ENCODE measurements at regions not wholly inside any gene's neighbourhood (a gene's known extent, or its start where the extent isn't known, plus 50 kb on each side); places are given as distances from the start of the nearest gene placed in this dataset.

DNA sequence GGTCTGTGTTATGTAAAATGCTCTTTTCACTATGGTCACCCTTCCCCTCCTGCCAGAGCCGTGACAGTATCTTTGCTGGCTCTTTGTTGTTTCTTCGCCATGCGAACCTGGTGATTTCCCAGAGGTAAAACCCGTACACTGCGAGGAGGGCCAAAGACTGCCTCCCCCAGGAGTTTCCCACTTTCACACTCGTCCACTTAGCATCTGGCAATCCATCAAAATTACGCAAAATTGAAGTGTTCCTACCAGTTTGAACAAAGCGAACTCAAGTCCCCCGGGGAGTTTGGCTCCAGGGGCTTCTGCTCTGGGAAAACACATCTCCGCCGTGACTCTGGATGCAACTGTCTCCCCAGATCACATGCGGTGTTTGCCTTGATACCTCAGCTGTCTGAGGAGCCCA, 239.9 kb downstream of the FAM43A start:
- no peak for DNase-seq (ENCODE audit: low spot score)

DNA sequence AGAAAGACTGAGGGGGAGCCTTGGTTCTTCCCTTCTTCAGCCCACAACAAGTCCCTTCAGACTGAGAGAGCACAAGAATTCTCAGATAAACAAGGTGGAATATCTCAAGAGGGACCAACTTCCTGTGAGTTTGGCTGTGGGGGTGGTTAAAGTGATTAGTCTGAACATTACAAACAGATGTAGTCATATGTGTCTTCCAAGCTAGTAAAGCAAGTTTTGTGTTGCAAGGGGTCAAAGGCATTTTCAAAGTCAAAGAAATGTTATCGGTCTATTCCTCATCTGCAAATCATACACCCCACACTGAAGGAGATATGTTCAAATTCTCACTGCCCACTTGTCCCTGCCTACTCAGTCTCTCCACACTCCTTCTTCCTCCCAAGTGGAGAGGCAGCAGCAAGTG, 242.5 kb downstream of the FAM43A start:
- DNase-seq (ENCODE audit: low spot score), result no peak

DNA sequence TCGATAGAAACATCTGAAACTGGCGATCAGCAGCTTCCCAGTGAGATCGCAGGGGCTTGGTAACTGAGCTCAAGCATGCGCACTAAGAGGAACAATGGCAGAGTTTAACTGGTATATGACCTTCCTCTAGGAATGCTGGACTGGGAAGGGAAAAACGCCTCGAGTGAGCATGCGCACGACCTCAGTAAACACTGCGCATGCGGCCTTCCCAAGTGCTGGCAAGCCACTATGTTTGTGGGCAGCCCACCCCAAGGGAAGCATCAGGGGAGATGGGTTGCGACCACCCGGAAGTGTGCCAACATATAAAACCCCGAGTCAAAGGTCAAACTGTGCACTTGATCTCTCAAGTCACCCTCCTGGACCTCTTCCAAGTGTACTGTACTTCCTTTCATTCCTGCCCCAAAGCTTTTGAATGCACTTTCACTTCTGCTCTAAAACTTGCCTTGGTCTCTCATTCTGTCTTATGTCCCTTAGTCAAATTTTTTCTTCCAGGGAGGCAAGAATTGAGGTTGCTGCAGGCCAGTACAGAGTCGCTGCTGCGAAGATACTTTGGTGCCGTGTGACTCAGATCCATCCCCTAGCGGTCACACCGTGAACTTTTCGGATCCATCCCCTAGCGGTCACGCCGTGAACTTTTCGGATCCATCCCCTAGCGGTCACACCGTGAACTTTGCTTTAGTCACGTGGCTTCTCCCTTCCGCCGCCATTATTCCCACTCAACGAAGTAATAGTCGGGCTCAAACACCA, 243.3 kb downstream of the FAM43A start:
- DNase-seq (ENCODE audit: low spot score), result peak; percentile 45

DNA sequence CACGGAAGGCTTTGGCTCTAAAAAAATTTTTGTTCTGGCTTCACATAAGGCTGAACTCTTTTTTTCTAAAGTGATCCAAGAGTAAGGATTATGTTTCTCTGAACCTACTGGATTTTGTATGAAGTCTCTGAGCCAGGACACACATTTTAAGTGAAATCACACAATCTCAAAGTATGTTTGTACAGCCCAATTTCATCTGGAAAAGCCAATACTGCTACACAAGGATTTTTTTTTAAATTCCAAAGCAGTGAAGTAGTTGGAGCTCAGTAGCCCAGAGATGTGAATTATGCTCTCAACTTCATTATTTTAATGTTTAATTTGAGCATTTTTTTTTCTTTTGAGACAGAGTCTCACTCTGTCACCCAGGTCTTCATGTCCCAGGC, 243.9 kb downstream of the FAM43A start:
- no peak for DNase-seq (ENCODE audit: low spot score)

DNA sequence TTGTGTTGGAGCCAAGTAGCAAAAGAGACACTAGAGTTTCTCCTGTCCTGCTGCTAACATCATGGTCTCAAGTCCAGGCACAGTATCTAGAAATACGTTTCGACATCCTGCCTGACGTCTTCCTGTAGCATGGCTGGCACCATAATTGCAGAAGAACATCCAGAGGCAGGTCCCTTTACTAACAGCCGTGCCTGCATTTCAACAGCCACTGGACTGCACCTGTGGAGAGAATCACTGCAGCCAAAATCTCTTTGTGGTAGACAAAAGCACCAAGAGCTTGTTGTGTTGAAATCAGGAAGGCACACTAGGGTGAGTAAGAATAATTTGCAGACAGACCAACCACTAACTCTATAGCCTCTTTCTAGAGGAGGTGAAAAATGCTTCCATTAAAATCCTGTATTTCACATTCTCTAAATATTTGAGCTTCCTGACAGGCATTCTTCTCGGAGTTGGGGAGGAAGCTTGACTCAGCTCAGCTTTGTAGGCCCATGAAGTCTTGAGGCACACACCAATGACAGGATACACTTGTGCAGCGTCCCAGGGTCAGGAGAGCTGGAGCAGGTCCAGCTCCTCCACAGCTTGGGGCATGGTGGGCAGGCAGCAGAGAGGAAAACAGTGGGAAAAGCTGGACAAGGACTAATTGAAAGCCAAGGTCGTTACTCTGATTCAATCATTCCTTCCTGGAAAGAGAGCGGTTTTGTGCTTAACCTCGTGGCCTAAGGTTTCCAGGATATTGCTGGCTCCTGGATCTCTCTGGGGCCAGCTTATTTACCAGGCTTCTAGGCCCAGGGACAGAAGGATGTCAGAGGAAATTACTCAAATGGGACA, 244.9 kb downstream of the FAM43A start:
- peak; percentile 23 for DNase-seq (ENCODE audit: low spot score)

DNA sequence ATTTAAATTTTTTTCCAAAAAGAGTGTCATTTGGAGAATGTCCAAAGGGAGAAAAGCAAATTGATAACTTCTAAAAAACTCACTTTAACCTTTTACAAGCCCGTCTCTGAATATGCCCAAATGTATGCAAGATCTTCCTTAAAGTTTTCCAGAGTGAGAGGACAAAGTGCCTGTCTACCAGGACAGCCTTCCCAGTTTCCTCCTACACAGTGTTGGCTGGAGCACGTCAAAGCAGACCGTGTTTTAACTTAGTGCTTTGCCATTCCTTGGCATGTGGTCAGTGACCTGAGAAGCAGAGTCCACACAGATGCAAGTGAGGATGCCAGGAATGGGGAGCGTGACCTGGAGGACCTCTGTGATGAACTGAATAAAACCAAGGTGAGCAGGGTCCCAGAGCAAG, 245.7 kb downstream of the FAM43A start:
- no peak for DNase-seq (ENCODE audit: low spot score)

DNA sequence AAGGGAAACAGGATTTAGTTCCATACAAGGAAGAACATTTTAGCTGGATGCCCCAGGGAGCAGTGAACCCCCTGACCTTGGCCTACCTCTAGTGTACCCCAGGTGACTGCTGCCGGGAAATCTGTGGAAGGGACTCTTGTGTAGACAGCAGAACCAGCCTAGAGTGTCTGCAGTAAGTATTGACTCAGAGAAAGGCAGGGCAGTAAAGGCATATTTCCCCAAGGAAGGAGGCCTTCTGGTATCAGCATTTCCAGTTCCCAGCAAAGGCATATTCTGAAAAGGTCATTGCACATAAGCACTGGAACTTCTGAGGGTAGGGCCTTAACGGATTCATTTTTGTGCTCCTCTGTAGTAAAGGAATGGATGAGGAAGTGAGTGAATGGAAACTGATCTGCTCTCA, 246.2 kb downstream of the FAM43A start:
- DNase-seq (ENCODE audit: low spot score), result no peak

DNA sequence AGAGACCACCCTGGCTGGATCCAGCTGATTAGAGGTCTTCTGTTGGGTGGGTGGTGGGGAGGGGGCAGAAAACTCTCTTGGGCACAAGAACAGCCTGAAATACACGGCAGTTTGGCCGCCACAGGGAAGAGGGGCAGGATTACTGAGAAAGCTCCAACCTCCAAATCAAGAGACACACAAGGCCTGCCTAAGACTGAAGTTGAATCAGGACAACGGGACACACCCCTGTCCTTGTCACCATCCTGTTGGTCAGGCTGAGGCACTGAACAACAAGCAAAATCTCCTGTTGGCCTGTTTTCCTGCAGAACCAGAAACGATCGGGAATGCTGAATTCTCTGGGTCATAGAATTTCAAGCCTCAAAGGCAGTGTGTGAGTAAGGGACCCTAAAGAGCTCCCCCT, 247.8 kb downstream of the FAM43A start:
- DNase-seq (ENCODE audit: low spot score), result no peak

DNA sequence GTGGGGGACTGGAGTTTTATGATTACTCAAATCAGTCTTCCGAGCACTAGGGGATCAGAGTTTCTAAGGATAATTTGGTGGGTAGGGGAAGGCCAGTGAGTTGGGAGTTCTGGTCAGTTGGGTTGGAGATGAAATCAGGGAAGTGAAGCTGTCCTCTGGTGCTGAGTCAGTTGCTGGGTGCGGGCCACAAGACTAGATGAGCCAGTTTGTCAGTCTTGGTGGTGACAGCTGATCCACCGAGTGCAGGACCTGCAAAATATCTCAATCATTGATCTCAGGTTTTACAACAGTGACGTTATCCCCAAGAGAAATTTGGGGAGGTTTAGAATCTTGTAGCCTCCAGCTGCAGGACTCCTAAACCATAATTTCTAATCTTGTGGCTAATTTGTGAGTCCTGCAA, 249.4 kb downstream of the FAM43A start:
- peak; percentile 58 for DNase-seq (ENCODE audit: low spot score)

DNA sequence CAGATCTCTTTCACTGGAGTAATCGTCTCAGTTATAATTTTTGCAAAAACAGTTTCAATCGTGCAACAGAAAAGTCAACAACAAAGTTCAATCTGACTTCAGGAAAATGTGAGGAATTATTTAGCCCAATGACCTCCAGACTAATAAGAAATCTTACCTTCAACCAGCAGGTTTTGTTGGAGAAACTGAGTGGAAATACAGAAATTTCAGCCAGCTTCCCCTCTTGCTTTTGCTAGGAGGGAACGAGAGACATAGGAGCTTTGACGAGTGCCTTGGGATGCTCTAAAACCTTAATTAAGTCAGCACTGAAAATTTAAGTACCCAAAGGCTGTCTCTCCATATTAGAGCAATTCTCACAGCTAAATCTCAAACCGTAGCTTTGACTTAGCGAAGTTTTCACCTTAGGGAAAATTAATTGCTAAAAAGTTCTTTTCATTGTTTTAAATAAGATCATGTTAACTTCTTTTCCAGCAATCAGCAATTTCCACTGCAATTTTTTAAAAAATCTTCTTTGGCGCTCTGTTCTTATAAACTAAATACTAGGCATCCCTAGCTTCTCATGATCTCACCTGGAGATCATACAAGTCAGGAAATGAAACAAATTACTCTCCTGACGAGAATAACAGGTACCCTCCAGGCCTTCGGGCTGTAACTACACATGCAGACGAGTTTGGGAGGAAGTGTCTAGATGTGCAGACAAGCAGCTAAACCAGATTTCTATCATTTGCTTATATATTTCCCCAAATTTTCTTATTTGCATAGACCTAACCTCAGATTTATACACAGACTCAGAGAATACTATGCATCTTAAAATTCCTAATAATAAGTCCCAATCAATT, 250.2 kb downstream of the FAM43A start:
- DNase-seq (ENCODE audit: low spot score), result no peak

DNA sequence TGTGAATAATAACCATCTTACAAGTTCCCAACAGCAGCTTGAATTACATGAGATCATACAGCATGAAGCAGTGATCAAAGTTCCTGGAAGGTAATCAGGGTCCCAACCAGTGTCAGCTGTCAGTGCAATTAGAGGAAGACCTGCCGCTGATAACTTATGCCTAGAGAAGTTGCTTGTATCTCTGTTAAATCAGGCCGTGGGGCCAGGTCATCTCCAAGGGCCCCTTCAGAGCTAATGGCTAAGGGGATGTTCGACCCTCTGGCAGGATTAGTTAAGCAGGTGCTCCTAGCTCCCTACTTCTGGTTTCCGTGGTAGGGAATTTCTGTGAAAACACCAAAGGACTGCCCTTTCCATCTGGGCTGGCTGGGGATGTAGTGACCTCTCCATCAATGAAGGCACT, 251.0 kb downstream of the FAM43A start:
- no peak for DNase-seq (ENCODE audit: low spot score)

DNA sequence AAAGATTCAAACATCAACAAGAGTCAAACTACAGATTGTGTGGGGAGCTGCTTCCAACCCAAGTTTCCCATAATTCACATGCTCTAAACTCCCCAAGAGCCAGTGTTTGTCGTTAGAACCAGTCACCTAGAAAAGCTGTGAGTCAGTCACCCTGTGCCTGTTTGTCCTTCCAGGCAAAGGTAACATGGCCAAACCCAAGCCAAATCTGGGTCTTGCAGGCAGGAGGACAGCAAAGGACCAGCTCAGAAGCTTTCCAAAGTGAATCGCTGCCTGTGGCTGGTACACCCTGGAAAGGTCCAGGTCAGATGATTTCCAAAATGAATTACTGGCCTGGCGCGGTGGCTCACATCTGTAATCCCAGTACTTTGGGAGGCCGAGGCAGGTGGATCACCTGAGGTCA, 251.5 kb downstream of the FAM43A start:
- DNase-seq (ENCODE audit: low spot score), result no peak

DNA sequence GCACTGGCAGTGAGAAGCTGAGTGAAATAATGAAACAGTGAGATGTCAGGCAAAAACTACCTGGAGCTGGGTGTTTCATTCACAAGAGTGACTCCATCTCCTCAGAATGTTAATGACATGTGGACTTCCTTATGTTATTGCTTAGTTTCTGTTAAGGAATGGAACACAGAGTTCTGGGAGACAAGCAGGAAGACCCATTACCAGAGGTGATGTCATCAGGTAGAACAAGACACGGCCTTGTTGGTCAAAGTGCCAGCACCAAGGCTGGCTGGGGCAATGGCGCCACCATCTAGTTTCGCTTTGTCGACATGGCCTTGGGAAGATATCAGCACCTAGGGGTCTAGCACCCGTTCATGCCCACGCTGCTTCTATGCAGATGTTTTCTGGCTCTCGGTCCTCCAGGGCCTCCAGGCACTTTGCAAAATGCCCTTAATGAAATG, 252.2 kb downstream of the FAM43A start:
- no peak for DNase-seq (ENCODE audit: low spot score)

DNA sequence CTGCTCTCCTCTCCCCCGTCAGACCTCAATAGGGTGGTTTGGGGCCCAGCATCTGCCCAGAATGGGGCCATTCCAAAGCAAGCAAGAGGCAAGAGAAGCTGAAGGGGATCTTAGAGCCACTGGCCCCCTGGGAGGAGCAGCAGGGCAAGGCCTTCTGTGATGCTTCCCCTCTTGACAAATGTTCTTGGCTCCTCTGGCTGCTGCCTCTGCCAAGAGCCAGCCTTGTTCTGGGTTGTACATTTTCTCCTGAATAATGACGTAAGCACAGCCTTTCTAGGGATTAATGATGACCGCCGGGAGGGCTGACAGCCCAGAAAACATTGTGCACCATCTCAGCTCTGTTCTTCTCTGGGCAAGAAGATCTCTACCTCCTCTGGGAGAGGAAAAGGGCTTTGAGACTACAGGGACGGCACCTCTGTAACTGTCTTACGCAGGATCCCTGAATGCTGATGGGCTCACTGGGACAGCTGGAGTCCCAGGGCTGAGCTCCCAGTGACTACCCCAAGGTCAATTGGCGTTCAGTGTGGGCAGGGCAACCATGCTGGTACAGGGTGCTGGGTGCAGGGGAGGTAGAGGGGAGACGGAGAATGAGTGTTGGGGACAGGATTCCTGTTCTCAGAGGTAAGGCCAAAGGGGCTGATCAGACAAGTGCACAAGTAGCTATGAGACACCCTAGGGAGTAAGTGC, 253.3 kb downstream of the FAM43A start:
- peak; percentile 60 for DNase-seq (ENCODE audit: low spot score)

DNA sequence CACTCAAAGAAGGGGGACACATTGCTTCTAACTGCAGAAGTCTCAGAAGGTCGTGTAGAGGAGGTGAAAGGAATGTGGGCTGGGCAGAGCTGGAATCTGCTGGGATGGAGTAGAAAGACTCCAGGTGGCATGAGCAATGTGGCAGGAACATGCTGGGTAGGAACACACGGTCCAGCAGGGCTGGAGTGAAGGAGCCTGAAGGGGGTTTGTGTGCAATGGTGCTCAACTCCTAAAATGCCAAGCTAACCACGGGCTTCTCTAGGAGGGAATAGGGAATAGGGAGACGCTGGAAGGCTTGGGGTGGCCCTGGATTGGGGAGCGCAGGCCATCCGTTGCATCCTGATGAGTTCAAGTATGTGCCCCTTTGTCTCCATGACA, 253.8 kb downstream of the FAM43A start:
- DNase-seq (ENCODE audit: low spot score), result no peak

DNA sequence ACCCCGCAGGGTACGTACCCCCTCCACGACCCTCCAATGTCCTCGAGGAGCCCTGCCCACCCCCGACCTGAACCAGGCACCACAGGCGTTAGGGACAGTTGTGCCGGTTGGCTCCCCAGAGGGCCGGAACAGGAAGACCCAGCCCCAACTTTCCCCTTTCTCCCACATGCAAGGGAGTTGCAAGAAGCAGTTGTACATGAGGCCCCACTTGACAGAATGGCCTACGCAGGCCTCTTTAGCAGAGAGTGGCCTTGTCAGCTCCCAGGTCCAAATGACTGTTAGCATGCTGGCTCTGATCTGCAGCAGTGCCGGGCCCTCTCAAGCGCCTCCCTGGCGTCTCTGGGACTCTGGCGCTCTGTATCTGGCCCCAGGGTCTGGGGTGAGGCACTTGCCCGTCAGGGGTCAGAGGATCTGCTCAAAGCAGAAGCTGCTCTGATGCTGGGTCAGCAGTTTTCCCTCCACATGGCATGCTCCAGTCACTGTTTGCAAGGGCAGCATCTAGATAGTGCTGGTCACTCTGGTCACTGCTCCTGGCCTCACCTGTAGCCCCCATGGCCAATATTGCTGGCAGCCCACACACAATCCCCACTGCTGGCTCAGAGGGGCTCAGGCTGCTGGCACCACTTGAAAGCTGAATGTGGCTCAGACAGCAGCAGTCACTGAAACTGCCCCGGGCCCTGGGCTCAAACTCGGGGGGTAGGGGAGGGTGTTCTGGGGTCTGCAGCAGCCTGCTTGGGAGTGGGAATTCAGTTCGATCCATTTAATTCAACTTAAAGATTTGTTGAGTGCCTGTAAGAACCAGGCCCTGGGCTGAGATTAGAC, 254.5 kb downstream of the FAM43A start:
- peak; percentile 40 for DNase-seq (ENCODE audit: low spot score)

DNA sequence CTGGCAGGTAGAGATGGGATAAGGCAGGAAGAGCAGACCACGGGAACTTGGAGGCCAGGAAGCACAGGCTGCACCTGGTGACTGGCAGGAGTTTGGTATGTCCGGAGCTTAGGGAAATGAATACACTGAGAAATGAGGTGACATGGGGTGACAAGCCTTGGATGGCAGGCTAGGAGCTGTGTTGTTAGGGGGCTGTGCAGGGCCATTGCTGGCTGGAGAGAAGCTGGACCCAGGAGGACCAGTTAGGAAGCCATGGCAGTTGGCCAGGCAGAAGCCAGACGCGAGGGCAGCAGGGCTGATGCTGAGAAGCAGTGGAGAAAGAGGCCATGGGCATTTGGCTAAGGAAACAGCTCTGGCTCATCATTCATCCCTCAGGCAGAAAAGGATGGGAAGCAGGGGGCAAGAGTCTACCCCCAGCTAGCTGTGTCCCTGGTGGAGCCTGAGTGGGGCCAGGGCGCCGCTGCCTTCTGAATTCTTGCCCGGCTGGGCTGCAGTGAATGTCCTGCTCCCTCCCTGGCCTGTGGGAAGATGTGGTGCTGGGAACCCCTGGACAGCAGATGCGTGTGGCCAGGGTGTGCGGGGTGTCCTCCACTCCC, 255.8 kb downstream of the FAM43A start:
- no peak for DNase-seq (ENCODE audit: low spot score)

DNA sequence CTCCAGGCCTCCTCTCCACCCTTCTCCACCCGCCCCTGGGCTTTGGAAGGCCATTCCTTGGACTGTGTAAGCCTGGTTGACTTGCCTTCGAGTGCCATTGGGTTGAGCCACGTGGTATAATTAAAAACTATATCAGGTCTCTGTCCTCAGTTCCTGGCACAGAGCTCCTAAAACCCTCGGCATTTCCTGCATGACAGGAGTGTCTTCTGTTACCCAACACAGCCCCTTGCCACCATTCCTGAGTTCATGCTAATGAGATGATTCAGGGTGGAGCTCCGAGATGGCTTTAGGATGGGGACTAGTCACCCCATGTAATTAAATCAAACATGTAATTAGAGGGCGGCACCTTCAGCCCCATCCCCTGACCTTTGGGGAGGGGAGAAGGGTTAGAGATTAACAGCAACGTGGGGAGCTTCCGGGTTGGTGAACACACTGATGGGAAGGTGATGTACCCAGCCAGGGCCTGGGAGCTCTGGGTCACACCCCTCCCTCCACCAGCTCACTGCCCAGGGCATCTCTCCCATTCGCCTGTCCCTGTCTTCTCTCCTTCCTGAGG, 256.4 kb downstream of the FAM43A start:
- DNase-seq (ENCODE audit: low spot score), result no peak

DNA sequence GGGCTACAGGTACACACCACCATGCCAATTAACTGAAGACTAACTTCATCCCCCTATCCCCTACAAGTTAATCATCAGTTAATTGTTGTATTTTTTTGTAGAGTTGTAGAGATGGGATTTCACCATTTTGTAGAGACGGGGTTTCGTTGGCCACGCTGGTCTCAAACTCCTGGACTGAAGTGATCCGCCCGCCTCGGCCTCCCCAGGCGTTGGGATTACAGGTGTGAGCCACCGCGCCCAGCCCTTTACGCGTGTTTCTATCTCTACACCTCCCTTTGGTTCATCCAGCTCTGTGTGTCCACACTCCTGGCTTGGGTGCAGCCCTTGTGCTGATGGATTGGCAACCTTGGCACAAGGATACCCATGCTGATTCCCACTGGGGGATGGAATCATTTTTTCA, 258.8 kb downstream of the FAM43A start:
- no peak for DNase-seq (ENCODE audit: low spot score)

DNA sequence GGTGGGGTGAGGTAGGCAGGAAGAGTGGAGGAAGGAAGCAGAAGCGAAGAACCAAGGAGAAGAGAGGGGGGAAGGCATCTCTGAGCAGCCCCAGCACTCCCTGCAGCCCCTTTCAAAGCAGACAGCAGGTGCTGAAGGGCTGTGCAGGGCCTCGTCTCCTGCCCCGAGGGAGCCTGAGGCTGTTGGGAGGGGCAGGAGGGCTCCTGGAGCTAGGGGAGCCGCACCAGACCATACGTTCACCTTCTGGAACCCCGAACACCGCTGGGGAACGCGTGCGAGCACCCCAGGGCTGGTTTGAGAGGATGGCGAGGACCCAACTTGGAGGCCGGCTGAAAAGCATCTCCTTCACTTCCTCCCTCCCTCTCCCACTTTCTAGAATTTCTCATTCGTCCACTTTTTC, 259.8 kb downstream of the FAM43A start:
- DNase-seq (ENCODE audit: low spot score), result no peak

All from Ammon's horn (tissue), 1 donor.